Osteocyte (in vitro differentiated cells): ENCODE measurements at regions not wholly inside any gene's neighbourhood (a gene's known extent, or its start where the extent isn't known, plus 50 kb on each side); places are given as distances from the start of the nearest gene placed in this dataset.

Experiments used
- DNase-seq: peaks from one replicate; pipeline ENCODE4 v3.0.0; 2021; ENCODE audit warnings: mixed read lengths; ENCODE audit not compliant: unreplicated experiment; ENCODE audit errors: extremely low spot score
- H3K27ac Mint-ChIP-seq: one replicate; pipeline ENCODE4 v1.8.0; 2021; ENCODE audit warnings: mild to moderate bottlenecking, mixed read lengths; ENCODE audit not compliant: unreplicated experiment
- H3K27me3 Mint-ChIP-seq: one replicate; pipeline ENCODE4 v1.8.0; 2021; ENCODE audit warnings: mixed read lengths; ENCODE audit not compliant: unreplicated experiment
- H3K36me3 Mint-ChIP-seq: one replicate; pipeline ENCODE4 v1.8.0; 2021; ENCODE audit warnings: mixed read lengths; ENCODE audit not compliant: unreplicated experiment
- H3K4me1 Mint-ChIP-seq: one replicate; pipeline ENCODE4 v1.8.0; 2021; ENCODE audit warnings: mixed read lengths; ENCODE audit not compliant: unreplicated experiment
- H3K4me3 Mint-ChIP-seq: one replicate; pipeline ENCODE4 v1.8.0; 2021; ENCODE audit warnings: mild to moderate bottlenecking, moderate library complexity, mixed read lengths; ENCODE audit not compliant: unreplicated experiment
- H3K9me3 Mint-ChIP-seq: one replicate; pipeline ENCODE4 v1.8.0; 2021; ENCODE audit warnings: mixed read lengths; ENCODE audit not compliant: unreplicated experiment
- CTCF ChIP-seq: fragments of 200-600 bp; sonication (generic); IDR thresholded peaks from 2 replicates; pipeline ENCODE4 v1.5.0; 2021; ENCODE audit warnings: antibody characterized with exemption, mild to moderate bottlenecking, moderate library complexity

GRCh38 chr9:13484186-13484585 lies 204.7 kb upstream of the MPDZ start:
- Mint-ChIP-seq H3K27ac (no peak overlapping the region), H3K9me3 (no peaks in the 10 kb centered on the region), H3K4me1 (no peaks in the 10 kb centered on the region), H3K27me3 (peaks cover 12% of the 10 kb centered on the region), H3K4me3 (no peak overlapping the region), H3K36me3 (no peaks in the 10 kb centered on the region)
- no peak for DNase-seq
- TF ChIP-seq CTCF: no peak

- no peak overlapping the region for H3K27ac Mint-ChIP-seq
- H3K27me3 Mint-ChIP-seq: peaks cover 5% of the 10 kb centered on the region
- no peak overlapping the region for H3K4me3 Mint-ChIP-seq
- no peak for DNase-seq
- H3K4me1 Mint-ChIP-seq: no peaks in the 10 kb centered on the region
- H3K36me3 Mint-ChIP-seq: no peaks in the 10 kb centered on the region
- no peaks in the 10 kb centered on the region for H3K9me3 Mint-ChIP-seq
- no peak for TF ChIP-seq CTCF
These were observed 201.8 kb upstream of the MPDZ start for GRCh38 chr9:13481274-13481673.

- Mint-ChIP-seq H3K27me3 (peaks cover 5% of the 10 kb centered on the region), H3K4me1 (no peaks in the 10 kb centered on the region), H3K36me3 (peaks cover 4% of the 10 kb centered on the region), H3K4me3 (no peak overlapping the region), H3K27ac (no peak overlapping the region), H3K9me3 (peaks cover 6% of the 10 kb centered on the region)
- TF ChIP-seq CTCF: no peak
- DNase-seq: no peak
These were observed 201.2 kb upstream of the MPDZ start for GRCh38 chr9:13480693-13481092.

- no peak for TF ChIP-seq CTCF
- peaks cover 4% of the 10 kb centered on the region for H3K36me3 Mint-ChIP-seq
- no peak overlapping the region for H3K4me3 Mint-ChIP-seq
- peaks cover 22% of the 10 kb centered on the region for H3K9me3 Mint-ChIP-seq
- no peaks in the 10 kb centered on the region for H3K4me1 Mint-ChIP-seq
- H3K27me3 Mint-ChIP-seq: peaks cover 13% of the 10 kb centered on the region
- DNase-seq: no peak
- H3K27ac Mint-ChIP-seq: no peak overlapping the region
These were observed 199.6 kb upstream of the MPDZ start for GRCh38 chr9:13479096-13479495.

GRCh38 chr9:13478639-13479038 lies 199.1 kb upstream of the MPDZ start:
- no peak for TF ChIP-seq CTCF
- Mint-ChIP-seq H3K27me3 (peaks cover 18% of the 10 kb centered on the region), H3K36me3 (peaks cover 4% of the 10 kb centered on the region), H3K27ac (no peak overlapping the region), H3K4me1 (no peaks in the 10 kb centered on the region), H3K9me3 (peaks cover 26% of the 10 kb centered on the region), H3K4me3 (no peak overlapping the region)
- DNase-seq: no peak
